ENCODE measurements at regions not wholly inside any gene's neighbourhood (a gene's known extent, or its start where the extent isn't known, plus 50 kb on each side); places are given as distances from the start of the nearest gene placed in this dataset.
A peak's percentile ranks its signal among the peaks of the same experiment; 100 is the strongest.
"Not testable (repeated sequence)": the region's sequence is repeated elsewhere in the genome, so short reads cannot be mapped to it uniquely, and the experiment has no call there.

- no peak for DNase-seq (ENCODE audit: low spot score)
These were observed 777.7 kb downstream of the STIM2 start for GRCh38 chr4:27638163-27638915.

- DNase-seq (ENCODE audit: low spot score) = no peak
These were observed 782.5 kb downstream of the STIM2 start for GRCh38 chr4:27643101-27643500.

GRCh38 chr4:27648416-27648815 lies 787.8 kb downstream of the STIM2 start:
- DNase-seq (ENCODE audit: low spot score) = no peak

- DNase-seq (ENCODE audit: low spot score) = no peak
These were observed 801.8 kb downstream of the STIM2 start for GRCh38 chr4:27662426-27662825.

GRCh38 chr4:27666943-27667342 lies 806.3 kb downstream of the STIM2 start:
- no peak for DNase-seq (ENCODE audit: low spot score)

GRCh38 chr4:27668001-27668400 lies 807.4 kb downstream of the STIM2 start:
- DNase-seq (ENCODE audit: low spot score) = no peak

GRCh38 chr4:27678027-27678426 lies 817.4 kb downstream of the STIM2 start:
- DNase-seq (ENCODE audit: low spot score) = no peak

GRCh38 chr4:27684610-27685011 lies 824.0 kb downstream of the STIM2 start:
- peak; percentile 59 for DNase-seq (ENCODE audit: low spot score)

GRCh38 chr4:27685091-27685490 lies 824.5 kb downstream of the STIM2 start:
- no peak for DNase-seq (ENCODE audit: low spot score)

- no peak for DNase-seq (ENCODE audit: low spot score)
These were observed 825.3 kb downstream of the STIM2 start for GRCh38 chr4:27685947-27686346.

GRCh38 chr4:27692158-27692557 lies 831.5 kb downstream of the STIM2 start:
- peak; percentile 32 for DNase-seq (ENCODE audit: low spot score)

GRCh38 chr4:27692868-27693634 lies 832.4 kb downstream of the STIM2 start:
- no peak for DNase-seq (ENCODE audit: low spot score)

- DNase-seq (ENCODE audit: low spot score) = not testable (repeated sequence)
These were observed 835.6 kb downstream of the STIM2 start for GRCh38 chr4:27696257-27696656.

GRCh38 chr4:27701606-27702005 lies 841.0 kb downstream of the STIM2 start:
- DNase-seq (ENCODE audit: low spot score) = no peak

- peak; percentile 5 for DNase-seq (ENCODE audit: low spot score)
These were observed 842.2 kb downstream of the STIM2 start for GRCh38 chr4:27702730-27703431.

- DNase-seq (ENCODE audit: low spot score) = no peak
These were observed 843.1 kb downstream of the STIM2 start for GRCh38 chr4:27703771-27704170.

- no peak for DNase-seq (ENCODE audit: low spot score)
These were observed 850.4 kb downstream of the STIM2 start for GRCh38 chr4:27711041-27711440.

- DNase-seq (ENCODE audit: low spot score) = no peak
These were observed 853.4 kb downstream of the STIM2 start for GRCh38 chr4:27714073-27714472.

- DNase-seq (ENCODE audit: low spot score) = no peak
These were observed 856.2 kb downstream of the STIM2 start for GRCh38 chr4:27716693-27717430.

GRCh38 chr4:27717431-27717755 lies 856.8 kb downstream of the STIM2 start:
- no peak for DNase-seq (ENCODE audit: low spot score)

- DNase-seq (ENCODE audit: low spot score) = no peak
These were observed 859.5 kb downstream of the STIM2 start for GRCh38 chr4:27720010-27720766.

GRCh38 chr4:27721193-27721592 lies 860.6 kb downstream of the STIM2 start:
- no peak for DNase-seq (ENCODE audit: low spot score)

All from SW480 (cell line).